ENCODE measurements at regions not wholly inside any gene's neighbourhood (a gene's known extent, or its start where the extent isn't known, plus 50 kb on each side); places are given as distances from the start of the nearest gene placed in this dataset.

- ChIA-PET CTCF (no interaction called here), POLR2A (no interaction called here), RAD21 (ENCODE audit: low non-redundant PET in 1 of 2, low total read pairs in 2 of 2, uncharacterized antibody in 2 of 2, unreplicated experiment in 2 of 2) (no interaction called here)
- Histone ChIP-seq H3K27me3 (ENCODE audit: insufficient read depth, low read length) (0 out of 2 replicates have a peak, but pooled peaks cover 3% of the 10 kb centered on the region), H3K79me2 (ENCODE audit: insufficient read depth, low read length) (no peaks in the 10 kb centered on the region), H3K36me3 (ENCODE audit: control insufficient read depth in 1 of 2, insufficient read depth in 2 of 2, low read length in 2 of 2) (no peaks in the 10 kb centered on the region), H3K27ac (ENCODE audit: low read depth, low read length) (no peak overlapping the region), H3K9me2 (ENCODE audit: insufficient read depth) (no peaks in the 10 kb centered on the region), H2AFZ (ENCODE audit: low read depth, low read length, poor library complexity, severe bottlenecking) (no peak overlapping the region), H3K4me3 (replicated peaks in 1 of 2; ENCODE audit: low read depth in 1 of 2, low read length in 2 of 2) (no peak overlapping the region), H4K20me1 (ENCODE audit: insufficient read depth) (no peaks in the 10 kb centered on the region), H3K4me1 (ENCODE audit: control insufficient read depth in 1 of 2, insufficient read depth in 2 of 2, low read length in 2 of 2) (no peaks in the 10 kb centered on the region), H3K9ac (ENCODE audit: low read length) (no peak overlapping the region), H3K4me2 (ENCODE audit: low read length) (no peak overlapping the region), H3K9me3 (ENCODE audit: control insufficient read depth in 1 of 2, insufficient read depth in 1 of 2, low read depth in 1 of 2, low read length in 2 of 2) (no peaks in the 10 kb centered on the region)
- BruUV-seq (replicated peaks), result no TSS peak
- TF ChIP-seq CBX3 (IDR thresholded peaks at IDR 0.05; ENCODE audit: low read depth) (no peak), REST (IDR thresholded peaks at IDR 0.05; ENCODE audit: low read depth) (no peak), JUND (IDR thresholded peaks at IDR 0.05) (no peak), RAD21 (IDR thresholded peaks at IDR 0.05; ENCODE audit: low read depth) (no peak), TCF7L2 (IDR thresholded peaks at IDR 0.05; ENCODE audit: borderline replicate concordance, extremely low read depth, insufficient read depth, insufficient read length) (no peak), SRF (IDR thresholded peaks at IDR 0.05; ENCODE audit: low read depth) (no peak), SP1 (IDR thresholded peaks at IDR 0.05; ENCODE audit: low read depth) (no peak), EZH2 (IDR thresholded peaks at IDR 0.05) (no peak), YY1 (IDR thresholded peaks at IDR 0.05; ENCODE audit: extremely low read depth, insufficient replicate concordance, low read depth, low read length) (no peak), POLR2A (IDR thresholded peaks at IDR 0.05; ENCODE audit: borderline replicate concordance, extremely low read depth, insufficient read depth, insufficient read length) (no peak), ATF3 (IDR thresholded peaks at IDR 0.05) (no peak), FOSL1 (IDR thresholded peaks at IDR 0.05; ENCODE audit: low read depth) (no peak), CTCF (IDR thresholded peaks at IDR 0.05 in 2 of 3, conservative IDR thresholded peaks at IDR 0.05 in 1 of 3; ENCODE audit: borderline replicate concordance in 1 of 3, insufficient read depth in 1 of 3, low read depth in 2 of 3, low read length in 2 of 3) (no peak), MAX (IDR thresholded peaks at IDR 0.05) (no peak), ELF1 (IDR thresholded peaks at IDR 0.05; ENCODE audit: borderline replicate concordance, low read depth) (no peak)
- intact Hi-C loops (cut with micrococcal nuclease), result no loop called here
- DNase-seq (ENCODE audit: low read depth, low spot score) (no peak), ATAC-seq (no peak)
Measured at GRCh38 chr4:173837517-173837916, 307.5 kb upstream of the HAND2 start.
